HG02938 (cell line): ENCODE measurements at regions not wholly inside any gene's neighbourhood (a gene's known extent, or its start where the extent isn't known, plus 50 kb on each side); places are given as distances from the start of the nearest gene placed in this dataset.
A peak's percentile ranks its signal among the peaks of the same experiment; 100 is the strongest.

Source experiments
- ATAC-seq: cut with Tn5 transposase; IDR thresholded peaks from one replicate; pipeline ENCODE4 v1.9.1; 2021; ENCODE audit warnings: mild to moderate bottlenecking, moderate library complexity; ENCODE audit not compliant: unreplicated experiment

- ATAC-seq: no peak
These were observed 119.6 kb upstream of the FST start for GRCh38 chr5:53360811-53361210.

- ATAC-seq: no peak
These were observed 118.7 kb upstream of the FST start for GRCh38 chr5:53361708-53362107.

GRCh38 chr5:53362521-53362941 lies 117.9 kb upstream of the FST start:
- ATAC-seq: no peak

GRCh38 chr5:53364061-53364460 lies 116.4 kb upstream of the FST start:
- ATAC-seq: no peak

GRCh38 chr5:53366245-53366644 lies 114.2 kb upstream of the FST start:
- no peak for ATAC-seq

- no peak for ATAC-seq
These were observed 112.7 kb upstream of the FST start for GRCh38 chr5:53367727-53368126.

GRCh38 chr5:53368516-53368915 lies 111.9 kb upstream of the FST start:
- ATAC-seq: no peak

GRCh38 chr5:53368966-53369605 lies 111.3 kb upstream of the FST start:
- ATAC-seq: no peak

- no peak for ATAC-seq
These were observed 110.7 kb upstream of the FST start for GRCh38 chr5:53369681-53370080.

- no peak for ATAC-seq
These were observed 106.8 kb upstream of the FST start for GRCh38 chr5:53373451-53374158.

- no peak for ATAC-seq
These were observed 103.6 kb upstream of the FST start for GRCh38 chr5:53376853-53377252.

GRCh38 chr5:53378190-53378589 lies 102.2 kb upstream of the FST start:
- no peak for ATAC-seq

GRCh38 chr5:53378590-53379247 lies 101.7 kb upstream of the FST start:
- ATAC-seq: no peak

- no peak for ATAC-seq
These were observed 94.1 kb upstream of the FST start for GRCh38 chr5:53386341-53386740.

- ATAC-seq: no peak
These were observed 91.3 kb upstream of the FST start for GRCh38 chr5:53389093-53389492.

- peak; percentile 81 for ATAC-seq
These were observed 88.4 kb upstream of the FST start for GRCh38 chr5:53392073-53392472.

GRCh38 chr5:53394808-53395207 lies 85.6 kb upstream of the FST start:
- ATAC-seq: no peak

GRCh38 chr5:53397141-53397757 lies 83.2 kb upstream of the FST start:
- ATAC-seq: no peak

- ATAC-seq: no peak
These were observed 82.6 kb upstream of the FST start for GRCh38 chr5:53397845-53398244.

- no peak for ATAC-seq
These were observed 80.3 kb upstream of the FST start for GRCh38 chr5:53399926-53400697.

- no peak for ATAC-seq
These were observed 77.1 kb upstream of the FST start for GRCh38 chr5:53403291-53403690.
